ENCODE measurements at regions not wholly inside any gene's neighbourhood (a gene's known extent, or its start where the extent isn't known, plus 50 kb on each side); places are given as distances from the start of the nearest gene placed in this dataset.

GRCh38 chr20:22814471-22815205 is 220.5 kb upstream of the SSTR4 start:
- peak overlapping the region; percentile 33 for H2AFZ ChIP-seq
- no peak overlapping the region for H3K4me3 ChIP-seq (ENCODE audit: low read depth, low read length)
- H3K36me3 ChIP-seq (ENCODE audit: control insufficient read depth, insufficient read depth, low read length) = no peaks in the 10 kb centered on the region
- H3K79me2 ChIP-seq = no peaks in the 10 kb centered on the region
- no peak for TF ChIP-seq CTCF (IDR thresholded peaks at IDR 0.05)
- H3K4me2 ChIP-seq (ENCODE audit: low read length) = no peak overlapping the region
- H3K9me3 ChIP-seq (ENCODE audit: control insufficient read depth, low read length) = no peaks in the 10 kb centered on the region
- H3K27me3 ChIP-seq (ENCODE audit: control insufficient read depth, insufficient read depth, low read length) = no peaks in the 10 kb centered on the region
- no peak overlapping the region for H3K27ac ChIP-seq
- H3K9ac ChIP-seq = no peak overlapping the region
- H3K4me1 ChIP-seq = no peaks in the 10 kb centered on the region

- Histone ChIP-seq H3K4me1 (no peaks in the 10 kb centered on the region), H3K27ac (no peak overlapping the region), H3K9ac (no peak overlapping the region), H3K79me2 (no peaks in the 10 kb centered on the region), H2AFZ (no peak overlapping the region), H3K27me3 (ENCODE audit: control insufficient read depth, insufficient read depth, low read length) (no peaks in the 10 kb centered on the region), H3K4me3 (ENCODE audit: low read depth, low read length) (no peak overlapping the region), H3K9me3 (ENCODE audit: control insufficient read depth, low read length) (no peaks in the 10 kb centered on the region), H3K36me3 (ENCODE audit: control insufficient read depth, insufficient read depth, low read length) (no peaks in the 10 kb centered on the region), H3K4me2 (ENCODE audit: low read length) (no peak overlapping the region)
- TF ChIP-seq CTCF (IDR thresholded peaks at IDR 0.05) = no peak
Observed at GRCh38 chr20:22815206-22815551, 219.9 kb upstream of the SSTR4 start.

- H3K27ac ChIP-seq = peak overlapping the region; percentile 15
- no peaks in the 10 kb centered on the region for H3K79me2 ChIP-seq
- no peak overlapping the region for H3K9ac ChIP-seq
- no peak overlapping the region for H3K4me3 ChIP-seq (ENCODE audit: low read depth, low read length)
- H3K4me2 ChIP-seq (ENCODE audit: low read length) = no peak overlapping the region
- no peaks in the 10 kb centered on the region for H3K27me3 ChIP-seq (ENCODE audit: control insufficient read depth, insufficient read depth, low read length)
- H2AFZ ChIP-seq = no peak overlapping the region
- no peaks in the 10 kb centered on the region for H3K4me1 ChIP-seq
- no peaks in the 10 kb centered on the region for H3K36me3 ChIP-seq (ENCODE audit: control insufficient read depth, insufficient read depth, low read length)
- TF ChIP-seq CTCF (IDR thresholded peaks at IDR 0.05) = no peak
- H3K9me3 ChIP-seq (ENCODE audit: control insufficient read depth, low read length) = no peaks in the 10 kb centered on the region
Observed at GRCh38 chr20:22815603-22816315, 219.4 kb upstream of the SSTR4 start.

- no peak overlapping the region for H3K9ac ChIP-seq
- no peaks in the 10 kb centered on the region for H3K27me3 ChIP-seq (ENCODE audit: control insufficient read depth, insufficient read depth, low read length)
- H3K36me3 ChIP-seq (ENCODE audit: control insufficient read depth, insufficient read depth, low read length) = no peaks in the 10 kb centered on the region
- no peaks in the 10 kb centered on the region for H3K4me1 ChIP-seq
- H2AFZ ChIP-seq = no peak overlapping the region
- no peak overlapping the region for H3K4me2 ChIP-seq (ENCODE audit: low read length)
- no peak overlapping the region for H3K4me3 ChIP-seq (ENCODE audit: low read depth, low read length)
- H3K27ac ChIP-seq = no peak overlapping the region
- H3K9me3 ChIP-seq (ENCODE audit: control insufficient read depth, low read length) = no peaks in the 10 kb centered on the region
- no peaks in the 10 kb centered on the region for H3K79me2 ChIP-seq
- no peak for TF ChIP-seq CTCF (IDR thresholded peaks at IDR 0.05)
Observed at GRCh38 chr20:22818636-22819035, 216.5 kb upstream of the SSTR4 start.
